Endothelial cell of umbilical vein (primary cell): ENCODE measurements at regions not wholly inside any gene's neighbourhood (a gene's known extent, or its start where the extent isn't known, plus 50 kb on each side); places are given as distances from the start of the nearest gene placed in this dataset.

Experiments
- BruUV-seq: library from RNA; stranded (reverse); fragments of 400-500 nt; replicated peaks from 2 replicates; lab custom pipeline; 2021; lab: Mats Ljungman, UMichigan
- CTCF ChIA-PET: fragments of 300-600, 350-600 bp; sonication (Branson Sonifier 250); formaldehyde crosslinking; loops from one replicate; lab custom pipeline; 2021; ENCODE audit warnings: antibody characterized with exemption, inconsistent platforms; lab: Charles Lee
- POLR2A ChIA-PET: fragments of 300-600, 350-600 bp; sonication (Branson Sonifier 250); formaldehyde crosslinking; loops from one replicate; lab custom pipeline; 2021; ENCODE audit warnings: antibody characterized with exemption, inconsistent platforms; lab: Charles Lee
- DNase-seq: peaks from one replicate; pipeline ENCODE4 v3.0.0-alpha.2; 2011; ENCODE audit warnings: low read depth, low spot score
- FAIRE-seq: peaks from 2 replicates; lab custom pipeline; 2011; peaks lifted over from hg19 to GRCh38; lab: Jason Lieb, UNC
- H2AFZ ChIP-seq: 2 replicates; pipeline ENCODE4 v1.6.0; 2012; ENCODE audit warnings: low read depth, low read length, control low read depth, inconsistent platforms
- H3K27ac ChIP-seq: 2 replicates; pipeline ENCODE4 v1.5.1; 2011; ENCODE audit warnings: low read depth, mild to moderate bottlenecking, control low read depth, low read length, moderate library complexity; ENCODE audit not compliant: insufficient read depth
- H3K27me3 ChIP-seq, 2 experiments: 2 replicates each; pipeline versions ENCODE4 v1.6.0 to v1.6.1; 2011; ENCODE audit warnings: low read length in 2 of 2, mixed read lengths in 1 of 2; ENCODE audit not compliant: control insufficient read depth in 2 of 2, insufficient read depth in 2 of 2
- H3K36me3 ChIP-seq, 2 experiments: 2 replicates in 1 of 2; 3 replicates in 1 of 2; pipeline ENCODE4 v1.5.1; 2011; ENCODE audit warnings: low read length in 2 of 2, mild to moderate bottlenecking in 1 of 2, moderate library complexity in 1 of 2; ENCODE audit not compliant: control insufficient read depth in 2 of 2, insufficient read depth in 2 of 2; ENCODE audit errors: extremely low read depth in 1 of 2
- H3K4me1 ChIP-seq: 3 replicates; pipeline ENCODE4 v1.5.1; 2011; ENCODE audit warnings: mild to moderate bottlenecking, low read length; ENCODE audit not compliant: control insufficient read depth, insufficient read depth; ENCODE audit errors: extremely low read depth
- H3K4me2 ChIP-seq: 2 replicates; pipeline ENCODE4 v1.6.1; 2011; ENCODE audit warnings: low read length, control low read depth, mixed read lengths; ENCODE audit not compliant: insufficient read depth
- H3K4me3 ChIP-seq, 3 experiments: fragments of 200-600 bp in 1 of 3; sonication (generic), shearing (Covaris generic) in 1 of 3; replicated peaks in 1 of 3; 2 replicates each; pipeline ENCODE4 v1.5.1; 2011 to 2016; ENCODE audit warnings: control low read depth in 3 of 3, low read length in 3 of 3, mild to moderate bottlenecking in 2 of 3, inconsistent platforms in 1 of 3, low read depth in 1 of 3, moderate library complexity in 1 of 3; ENCODE audit not compliant: insufficient read depth in 1 of 3
- H3K79me2 ChIP-seq: 2 replicates; pipeline ENCODE4 v1.6.0; 2012; ENCODE audit warnings: low read length, inconsistent platforms; ENCODE audit not compliant: control insufficient read depth, insufficient read depth
- H3K9ac ChIP-seq: replicated peaks from 2 replicates; pipeline ENCODE3; 2011; ENCODE audit warnings: low read length, control low read depth; ENCODE audit not compliant: insufficient read depth; ENCODE audit errors: extremely low read depth
- H3K9me1 ChIP-seq: replicated peaks from 3 replicates; pipeline ENCODE4 v1.6.0; 2011; ENCODE audit warnings: mild to moderate bottlenecking, low read length; ENCODE audit not compliant: control insufficient read depth, insufficient read depth; ENCODE audit errors: extremely low read depth
- H3K9me3 ChIP-seq: replicated peaks from 2 replicates; pipeline ENCODE4 v1.5.1; 2012; ENCODE audit warnings: low read length, inconsistent platforms; ENCODE audit not compliant: control insufficient read depth, insufficient read depth
- H4K20me1 ChIP-seq: replicated peaks from 2 replicates; pipeline ENCODE3; 2011; ENCODE audit warnings: mild to moderate bottlenecking, low read length; ENCODE audit not compliant: control insufficient read depth, insufficient read depth; ENCODE audit errors: extremely low read depth
- EZH2 ChIP-seq: IDR thresholded peaks from 2 replicates; pipeline ENCODE4 v1.6.1; 2012; ENCODE audit warnings: borderline replicate concordance, low read depth, mild to moderate bottlenecking, moderate library complexity, low read length, inconsistent platforms; ENCODE audit not compliant: severe bottlenecking
- FOS ChIP-seq: IDR thresholded peaks from 2 replicates; pipeline ENCODE4 v1.6.1; 2011; ENCODE audit warnings: mild to moderate bottlenecking, low read length, moderate library complexity, borderline replicate concordance; ENCODE audit not compliant: insufficient read depth
- GATA2 ChIP-seq: IDR thresholded peaks from 2 replicates; pipeline ENCODE4 v1.7.0; 2011; ENCODE audit warnings: low read depth, mild to moderate bottlenecking, moderate library complexity, mixed read lengths, low read length; ENCODE audit not compliant: insufficient read length, insufficient read depth
- JUN ChIP-seq: IDR thresholded peaks from 2 replicates; pipeline ENCODE4 v1.6.1; 2011; ENCODE audit warnings: borderline replicate concordance, low read depth; ENCODE audit not compliant: insufficient read length, insufficient read depth
- MYC ChIP-seq: IDR thresholded peaks from one replicate; pipeline ENCODE4 v1.6.1; 2011; ENCODE audit warnings: mild to moderate bottlenecking, low read depth, low read length
- POLR2A ChIP-seq: IDR thresholded peaks from 2 replicates; pipeline ENCODE4 v1.6.1; 2012; ENCODE audit warnings: low read depth, mild to moderate bottlenecking, control low read depth, low read length
- POLR2AphosphoS5 ChIP-seq: IDR thresholded peaks from 2 replicates; pipeline ENCODE4 v1.6.1; 2012; ENCODE audit warnings: low read depth, mild to moderate bottlenecking, control low read depth, low read length, moderate library complexity; ENCODE audit not compliant: insufficient read depth
- dilution Hi-C: fragments of 300-500 bp; cut with MboI; formaldehyde crosslinking; loops from one replicate; pipeline ENCODE4 v1.15.0; 2019; ENCODE audit warnings: low sequenced_read_pairs; ENCODE audit not compliant: extremely low pct_ligation_motif_present
- intact Hi-C: fragments of 100-400 bp; cut with micrococcal nuclease; formaldehyde crosslinking; loops from one replicate; pipeline ENCODE4 v1.10.0; 2022
- TF ChIP-seq, protein P1 (sequence below), 2 donors: IDR thresholded peaks; 1 replicate in 1 of 2; 2 replicates in 1 of 2; pipeline ENCODE4 v1.5.1; 2011; ENCODE audit warnings: low read length in 2 of 2, mild to moderate bottlenecking in 2 of 2, moderate library complexity in 2 of 2, control low read depth in 1 of 2, inconsistent platforms in 1 of 2, low read depth in 1 of 2; ENCODE audit not compliant: insufficient read depth in 1 of 2; ENCODE audit errors: extremely low read depth in 1 of 2
- TF ChIP-seq, protein P2 (sequence below): IDR thresholded peaks from 2 replicates; pipeline ENCODE4 v1.6.1; 2011; ENCODE audit not compliant: insufficient read depth, insufficient read length

GRCh38 chr6:14590586-14590985 is 473.0 kb downstream of the CD83 start:
- H3K4me3 ChIP-seq: no peak overlapping the region
- intact Hi-C loops: no loop called here
- FAIRE-seq (no peak), DNase-seq (no peak)
- no TSS peak for BruUV-seq
- no peaks in the 10 kb centered on the region for H3K27me3 ChIP-seq
- no peaks in the 10 kb centered on the region for H3K9me1 ChIP-seq
- POLR2A ChIA-PET: no interaction called here
- no peak overlapping the region for H2AFZ ChIP-seq
- H3K79me2 ChIP-seq: no peaks in the 10 kb centered on the region
- no peaks in the 10 kb centered on the region for H3K4me1 ChIP-seq
- no peak overlapping the region for H3K4me2 ChIP-seq
- CTCF ChIA-PET: no interaction called here
- dilution Hi-C loops: no loop called here
- no peak overlapping the region for H3K9ac ChIP-seq
- peaks cover 2% of the 10 kb centered on the region for H3K9me3 ChIP-seq
- no peaks in the 10 kb centered on the region for H3K36me3 ChIP-seq
- no peaks in the 10 kb centered on the region for H4K20me1 ChIP-seq
- H3K27ac ChIP-seq: no peak overlapping the region
- TF ChIP-seq, protein P1, sequence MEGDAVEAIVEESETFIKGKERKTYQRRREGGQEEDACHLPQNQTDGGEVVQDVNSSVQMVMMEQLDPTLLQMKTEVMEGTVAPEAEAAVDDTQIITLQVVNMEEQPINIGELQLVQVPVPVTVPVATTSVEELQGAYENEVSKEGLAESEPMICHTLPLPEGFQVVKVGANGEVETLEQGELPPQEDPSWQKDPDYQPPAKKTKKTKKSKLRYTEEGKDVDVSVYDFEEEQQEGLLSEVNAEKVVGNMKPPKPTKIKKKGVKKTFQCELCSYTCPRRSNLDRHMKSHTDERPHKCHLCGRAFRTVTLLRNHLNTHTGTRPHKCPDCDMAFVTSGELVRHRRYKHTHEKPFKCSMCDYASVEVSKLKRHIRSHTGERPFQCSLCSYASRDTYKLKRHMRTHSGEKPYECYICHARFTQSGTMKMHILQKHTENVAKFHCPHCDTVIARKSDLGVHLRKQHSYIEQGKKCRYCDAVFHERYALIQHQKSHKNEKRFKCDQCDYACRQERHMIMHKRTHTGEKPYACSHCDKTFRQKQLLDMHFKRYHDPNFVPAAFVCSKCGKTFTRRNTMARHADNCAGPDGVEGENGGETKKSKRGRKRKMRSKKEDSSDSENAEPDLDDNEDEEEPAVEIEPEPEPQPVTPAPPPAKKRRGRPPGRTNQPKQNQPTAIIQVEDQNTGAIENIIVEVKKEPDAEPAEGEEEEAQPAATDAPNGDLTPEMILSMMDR (IDR thresholded peaks at IDR 0.05; ENCODE audit: extremely low read depth in 1 of 2, insufficient read depth in 1 of 2, low read depth in 1 of 2, low read length in 2 of 2): no peak
- TF ChIP-seq MYC (no peak), GATA2 (no peak), POLR2AphosphoS5 (no peak), JUN (no peak), EZH2 (no peak), FOS (no peak), POLR2A (no peak)
- TF ChIP-seq, protein P2, sequence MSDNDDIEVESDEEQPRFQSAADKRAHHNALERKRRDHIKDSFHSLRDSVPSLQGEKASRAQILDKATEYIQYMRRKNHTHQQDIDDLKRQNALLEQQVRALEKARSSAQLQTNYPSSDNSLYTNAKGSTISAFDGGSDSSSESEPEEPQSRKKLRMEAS: no peak
